ENCODE measurements at regions not wholly inside any gene's neighbourhood (a gene's known extent, or its start where the extent isn't known, plus 50 kb on each side); places are given as distances from the start of the nearest gene placed in this dataset.

DNA sequence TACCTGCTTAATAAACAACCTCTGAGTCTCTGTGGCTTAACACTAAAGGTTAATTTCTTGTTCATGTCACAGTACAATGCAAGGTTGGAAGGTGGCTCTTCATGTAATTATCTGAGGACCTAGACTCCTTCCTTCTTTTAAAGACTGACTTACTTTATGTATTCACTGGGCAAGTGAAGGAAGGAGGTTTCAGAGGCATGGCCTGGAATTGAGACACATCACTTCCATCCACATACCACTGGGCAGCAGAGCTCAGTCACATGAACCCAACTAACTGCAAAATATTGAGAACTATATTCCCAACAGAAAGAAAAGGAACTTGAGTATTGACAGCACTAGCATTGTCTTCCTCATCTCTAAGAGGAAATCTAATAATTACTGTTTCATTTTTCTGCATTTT, 57.5 kb upstream of the FN1 start:
- Histone ChIP-seq H3F3A (ENCODE audit: insufficient read depth, low read length) (no peaks in the 10 kb centered on the region), H3K4me1 (ENCODE audit: insufficient read depth, low read length, severe bottlenecking) (no peaks in the 10 kb centered on the region), H3K36me3 (ENCODE audit: insufficient read depth, low read length) (no peaks in the 10 kb centered on the region), H3K4me3 (ENCODE audit: low read depth, low read length, poor library complexity, severe bottlenecking) (no peak overlapping the region), H4K20me1 (ENCODE audit: insufficient read depth, low read length) (no peaks in the 10 kb centered on the region), H2AFZ (ENCODE audit: low read length) (no peak overlapping the region), H3K9me3 (ENCODE audit: low read length) (no peaks in the 10 kb centered on the region), H3K27ac (ENCODE audit: low read depth, low read length, poor library complexity, severe bottlenecking) (no peak overlapping the region), H3K9me2 (ENCODE audit: low read depth, low read length) (no peaks in the 10 kb centered on the region), H3K9ac (ENCODE audit: low read length) (no peak overlapping the region), H3K27me3 (ENCODE audit: insufficient read depth, low read length) (no peaks in the 10 kb centered on the region), H3K4me2 (ENCODE audit: low read length) (no peak overlapping the region), H3K79me2 (ENCODE audit: insufficient read depth, low read length) (no peaks in the 10 kb centered on the region)
- TF ChIP-seq, protein P1, sequence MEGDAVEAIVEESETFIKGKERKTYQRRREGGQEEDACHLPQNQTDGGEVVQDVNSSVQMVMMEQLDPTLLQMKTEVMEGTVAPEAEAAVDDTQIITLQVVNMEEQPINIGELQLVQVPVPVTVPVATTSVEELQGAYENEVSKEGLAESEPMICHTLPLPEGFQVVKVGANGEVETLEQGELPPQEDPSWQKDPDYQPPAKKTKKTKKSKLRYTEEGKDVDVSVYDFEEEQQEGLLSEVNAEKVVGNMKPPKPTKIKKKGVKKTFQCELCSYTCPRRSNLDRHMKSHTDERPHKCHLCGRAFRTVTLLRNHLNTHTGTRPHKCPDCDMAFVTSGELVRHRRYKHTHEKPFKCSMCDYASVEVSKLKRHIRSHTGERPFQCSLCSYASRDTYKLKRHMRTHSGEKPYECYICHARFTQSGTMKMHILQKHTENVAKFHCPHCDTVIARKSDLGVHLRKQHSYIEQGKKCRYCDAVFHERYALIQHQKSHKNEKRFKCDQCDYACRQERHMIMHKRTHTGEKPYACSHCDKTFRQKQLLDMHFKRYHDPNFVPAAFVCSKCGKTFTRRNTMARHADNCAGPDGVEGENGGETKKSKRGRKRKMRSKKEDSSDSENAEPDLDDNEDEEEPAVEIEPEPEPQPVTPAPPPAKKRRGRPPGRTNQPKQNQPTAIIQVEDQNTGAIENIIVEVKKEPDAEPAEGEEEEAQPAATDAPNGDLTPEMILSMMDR (IDR thresholded peaks at IDR 0.05; ENCODE audit: low read length): no peak
- no peak for TF ChIP-seq EZH2 (IDR thresholded peaks at IDR 0.05; ENCODE audit: borderline replicate concordance, low read length)

DNA sequence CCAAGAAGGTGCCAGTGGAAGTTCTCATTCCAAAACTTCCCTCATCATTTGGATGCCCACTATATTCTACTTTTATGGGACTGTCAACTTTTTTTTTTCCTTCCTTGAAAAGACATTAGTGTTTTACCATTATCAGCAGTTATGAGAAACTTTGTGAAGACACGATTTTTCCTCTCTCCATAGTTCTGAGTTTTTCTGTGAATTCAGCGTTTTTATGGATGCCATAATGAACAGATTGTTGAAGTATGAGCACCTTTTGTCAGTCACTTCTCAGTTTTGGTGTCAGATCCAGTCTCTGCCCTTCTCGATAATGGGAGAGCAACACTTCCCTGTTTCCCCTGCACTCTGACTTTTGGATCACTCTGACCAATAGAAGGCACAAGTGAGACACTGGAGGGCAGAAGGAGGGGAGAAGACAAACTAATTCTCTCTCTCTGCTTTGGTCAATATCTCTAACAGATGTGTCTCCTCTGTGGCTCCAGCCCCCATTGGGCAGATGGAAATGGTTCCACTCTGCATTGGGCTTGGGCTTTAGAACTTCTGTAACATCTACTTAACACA, 53.5 kb upstream of the FN1 start:
- Histone ChIP-seq H3K79me2 (ENCODE audit: insufficient read depth, low read length) (no peaks in the 10 kb centered on the region), H4K20me1 (ENCODE audit: insufficient read depth, low read length) (no peaks in the 10 kb centered on the region), H3K4me2 (ENCODE audit: low read length) (no peak overlapping the region), H3K9me2 (ENCODE audit: low read depth, low read length) (no peaks in the 10 kb centered on the region), H3K4me1 (ENCODE audit: insufficient read depth, low read length, severe bottlenecking) (no peaks in the 10 kb centered on the region), H3K36me3 (ENCODE audit: insufficient read depth, low read length) (no peaks in the 10 kb centered on the region), H3F3A (ENCODE audit: insufficient read depth, low read length) (no peaks in the 10 kb centered on the region), H3K27ac (ENCODE audit: low read depth, low read length, poor library complexity, severe bottlenecking) (no peak overlapping the region), H2AFZ (ENCODE audit: low read length) (no peak overlapping the region), H3K9me3 (ENCODE audit: low read length) (no peaks in the 10 kb centered on the region), H3K27me3 (ENCODE audit: insufficient read depth, low read length) (no peaks in the 10 kb centered on the region), H3K4me3 (ENCODE audit: low read depth, low read length, poor library complexity, severe bottlenecking) (no peak overlapping the region), H3K9ac (ENCODE audit: low read length) (no peak overlapping the region)
- TF ChIP-seq, protein P1 (IDR thresholded peaks at IDR 0.05; ENCODE audit: low read length): no peak
- no peak for TF ChIP-seq EZH2 (IDR thresholded peaks at IDR 0.05; ENCODE audit: borderline replicate concordance, low read length)

DNA sequence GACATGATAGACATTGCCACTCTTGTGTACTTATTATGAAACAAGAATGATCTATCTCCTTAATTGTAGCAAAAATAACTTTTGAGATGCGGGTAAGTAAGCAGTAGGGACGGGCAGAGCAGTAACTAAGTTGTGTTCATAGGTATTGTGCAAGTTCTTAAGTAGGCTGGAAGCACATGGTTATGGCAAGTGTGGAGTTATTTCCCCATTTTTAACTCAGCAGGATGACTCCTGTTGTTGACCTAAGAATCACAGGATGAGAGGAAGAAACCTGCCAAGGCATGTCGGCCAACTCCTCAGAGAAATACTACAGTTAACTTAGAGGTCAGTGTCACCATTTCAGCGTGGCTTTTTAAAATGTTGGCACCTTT, 51.1 kb upstream of the FN1 start:
- Histone ChIP-seq H3K4me2 (ENCODE audit: low read length) (no peak overlapping the region), H3K9me2 (ENCODE audit: low read depth, low read length) (no peaks in the 10 kb centered on the region), H3K79me2 (ENCODE audit: insufficient read depth, low read length) (no peaks in the 10 kb centered on the region), H3K27me3 (ENCODE audit: insufficient read depth, low read length) (no peaks in the 10 kb centered on the region), H3K4me1 (ENCODE audit: insufficient read depth, low read length, severe bottlenecking) (no peaks in the 10 kb centered on the region), H3F3A (ENCODE audit: insufficient read depth, low read length) (no peaks in the 10 kb centered on the region), H3K9ac (ENCODE audit: low read length) (no peak overlapping the region), H4K20me1 (ENCODE audit: insufficient read depth, low read length) (no peaks in the 10 kb centered on the region), H3K4me3 (ENCODE audit: low read depth, low read length, poor library complexity, severe bottlenecking) (no peak overlapping the region), H3K27ac (ENCODE audit: low read depth, low read length, poor library complexity, severe bottlenecking) (no peak overlapping the region), H3K9me3 (ENCODE audit: low read length) (no peaks in the 10 kb centered on the region), H2AFZ (ENCODE audit: low read length) (no peak overlapping the region), H3K36me3 (ENCODE audit: insufficient read depth, low read length) (no peaks in the 10 kb centered on the region)
- TF ChIP-seq EZH2 (IDR thresholded peaks at IDR 0.05; ENCODE audit: borderline replicate concordance, low read length): no peak
- TF ChIP-seq, protein P1 (IDR thresholded peaks at IDR 0.05; ENCODE audit: low read length): no peak
